Anterior cingulate cortex (tissue), 58 donors: ENCODE measurements at regions not wholly inside any gene's neighbourhood (a gene's known extent, or its start where the extent isn't known, plus 50 kb on each side); places are given as distances from the start of the nearest gene placed in this dataset.

Experiments
- DNase-seq, 58 donors: peaks; one replicate each; lab custom pipeline; 2025; lab: John Stamatoyannopoulos, UW

GRCh38 chr22:44375451-44375850 lies 62.7 kb upstream of the SHISAL1 start:
- no peak for DNase-seq

GRCh38 chr22:44373234-44373633 lies 60.5 kb upstream of the SHISAL1 start:
- DNase-seq, result no peak

DNA sequence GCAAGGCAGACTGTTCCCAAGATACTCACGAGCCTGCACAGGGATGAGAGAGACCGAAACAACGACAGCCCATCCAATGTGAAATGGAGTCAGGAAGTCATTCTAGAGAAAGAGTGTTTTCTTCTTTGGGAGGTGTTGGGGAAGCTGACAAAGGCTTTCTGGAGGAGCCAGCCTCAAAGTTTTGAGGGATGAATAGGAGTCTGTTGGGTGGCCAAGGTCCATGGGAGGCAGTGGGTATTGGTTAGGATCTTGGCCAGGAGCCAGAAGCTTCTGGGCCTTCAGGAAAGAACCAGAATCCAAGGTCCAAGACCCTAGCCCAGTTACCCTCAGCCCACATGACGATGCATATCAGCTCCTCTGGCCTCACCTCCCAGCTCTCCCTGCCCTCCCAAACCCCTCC lies 59.9 kb upstream of the SHISAL1 start:
- DNase-seq, result no peak

DNA sequence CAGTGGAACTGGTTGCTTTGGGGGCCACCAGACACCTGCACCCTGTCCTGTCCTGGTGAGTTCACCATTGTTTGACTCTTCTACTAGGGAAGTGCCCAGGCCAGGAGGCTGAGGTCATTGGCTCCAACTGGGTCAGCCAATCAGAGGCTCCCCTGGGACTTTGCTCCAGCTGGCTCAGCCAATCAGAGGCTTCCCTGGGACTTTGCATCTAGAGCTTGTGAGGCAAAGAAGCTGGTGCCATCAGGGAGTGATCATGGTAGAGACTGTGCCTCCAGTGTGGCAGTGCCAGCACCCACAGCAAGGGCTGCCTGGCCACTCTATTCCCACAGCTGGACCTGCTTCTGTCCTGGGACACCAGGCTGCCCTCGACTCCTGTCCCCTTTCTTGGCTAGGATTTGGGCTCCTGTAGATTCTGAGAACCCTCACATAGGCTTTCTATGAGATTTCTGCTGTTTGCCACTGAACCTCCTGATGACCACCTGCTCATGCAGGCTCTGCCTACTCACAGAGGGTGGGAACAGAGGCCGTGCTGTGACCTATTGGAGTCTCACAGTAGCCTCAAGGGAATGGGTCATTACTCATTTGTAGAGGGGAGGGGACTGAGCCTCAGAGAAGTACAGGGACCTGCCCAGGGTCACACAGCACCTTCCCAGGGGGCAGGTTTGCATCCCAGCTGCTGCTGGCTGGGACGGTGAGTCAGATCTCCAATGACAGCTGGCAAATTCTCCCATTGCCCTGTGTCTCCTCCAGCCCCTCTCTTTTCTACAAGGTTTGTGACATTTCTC lies 59.2 kb upstream of the SHISAL1 start:
- DNase-seq, result no peak

DNA sequence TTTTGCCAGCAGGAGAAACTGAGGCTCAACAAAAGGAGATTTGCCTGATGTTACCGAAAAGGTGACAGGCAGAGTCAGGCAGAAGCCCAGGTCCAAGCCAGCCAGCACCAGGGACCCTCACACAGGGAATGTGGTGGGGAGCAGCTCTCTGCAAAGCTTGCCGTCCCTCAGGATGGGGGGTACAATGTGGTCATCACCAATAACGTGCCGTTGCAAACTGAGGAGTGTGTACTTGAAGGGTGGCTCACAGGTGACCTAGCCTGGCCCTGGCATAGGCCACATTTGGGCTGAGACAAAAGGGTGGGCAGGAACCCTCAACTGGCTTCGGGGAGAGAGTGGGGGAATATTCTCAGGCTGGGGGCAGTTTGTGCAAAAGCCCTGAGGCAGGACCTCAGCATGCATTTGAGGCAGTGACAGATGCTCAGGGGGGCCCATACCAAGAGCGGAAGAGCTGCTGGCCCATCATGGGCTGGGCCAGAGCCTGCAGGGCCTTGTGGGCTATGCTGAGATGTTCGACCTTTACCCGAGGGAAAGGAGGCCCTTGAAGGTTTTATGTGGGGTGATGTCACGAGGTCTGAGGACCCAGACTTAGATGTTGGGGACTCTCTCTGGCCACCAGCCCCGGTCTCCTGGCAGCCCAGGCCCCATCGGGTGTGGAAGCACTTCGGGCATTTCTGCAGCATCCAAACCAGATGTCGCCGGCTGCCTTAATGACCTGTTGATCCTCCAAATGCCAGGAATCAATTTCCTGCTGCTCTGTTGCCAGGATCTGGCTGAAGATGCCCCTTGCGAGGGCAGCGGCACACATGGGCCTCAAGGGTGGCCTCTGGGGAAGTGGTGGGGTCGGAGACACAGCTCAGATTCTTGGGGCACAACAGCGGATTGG lies 57.4 kb upstream of the SHISAL1 start:
- no peak for DNase-seq

DNA sequence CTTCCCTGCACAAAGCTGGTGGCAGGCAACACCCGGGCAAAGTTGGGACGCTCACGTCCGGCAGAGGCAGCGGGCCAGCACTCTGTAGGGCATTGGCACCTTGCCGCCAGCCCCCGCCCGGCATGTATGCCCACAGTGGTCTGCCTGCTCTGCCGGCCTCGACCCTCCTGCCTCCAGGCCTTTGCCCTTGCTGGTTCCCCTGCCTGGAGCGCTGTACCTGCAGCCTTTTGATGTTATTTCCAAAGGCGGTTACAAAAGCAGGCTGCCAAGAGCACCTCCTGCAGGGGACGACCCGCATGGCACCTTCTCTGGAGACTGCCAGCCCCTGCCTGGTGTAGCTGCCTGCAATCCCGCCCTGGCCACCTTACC lies 56.5 kb upstream of the SHISAL1 start:
- DNase-seq, result no peak

- DNase-seq, result no peak
Measured at GRCh38 chr22:44368611-44369292, 56.0 kb upstream of the SHISAL1 start.

GRCh38 chr22:44366372-44367300 lies 53.9 kb upstream of the SHISAL1 start:
- no peak for DNase-seq

GRCh38 chr22:44365832-44366231 lies 53.1 kb upstream of the SHISAL1 start:
- DNase-seq, result no peak

GRCh38 chr22:44365191-44365590 lies 52.4 kb upstream of the SHISAL1 start:
- no peak for DNase-seq

DNA sequence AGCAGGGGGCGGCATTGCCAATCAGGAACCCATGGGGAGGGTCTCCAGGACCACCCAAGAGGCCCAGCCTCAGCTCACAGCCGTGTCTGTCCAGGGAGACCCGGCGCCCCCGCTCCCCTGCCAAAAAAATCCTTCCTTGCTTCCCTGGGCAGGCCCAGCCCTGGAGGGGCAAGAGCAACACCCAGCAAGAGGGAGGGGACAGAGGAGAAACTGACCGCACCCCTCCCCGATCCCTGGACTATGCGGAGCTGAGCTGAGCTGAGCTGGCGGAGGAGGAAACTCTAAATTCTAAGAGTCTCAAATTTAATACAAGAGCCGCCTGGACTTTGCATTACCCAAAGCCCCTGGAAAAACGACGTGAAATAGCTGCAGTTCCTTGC lies 52.0 kb upstream of the SHISAL1 start:
- DNase-seq, result no peak

- DNase-seq, result no peak
Measured at GRCh38 chr22:44363980-44364750, 51.4 kb upstream of the SHISAL1 start.

- DNase-seq, result peak in 45 of 58 donors; percentile 4 to 80 (median 34)
Measured at GRCh38 chr22:44363013-44363979, 50.5 kb upstream of the SHISAL1 start.

DNA sequence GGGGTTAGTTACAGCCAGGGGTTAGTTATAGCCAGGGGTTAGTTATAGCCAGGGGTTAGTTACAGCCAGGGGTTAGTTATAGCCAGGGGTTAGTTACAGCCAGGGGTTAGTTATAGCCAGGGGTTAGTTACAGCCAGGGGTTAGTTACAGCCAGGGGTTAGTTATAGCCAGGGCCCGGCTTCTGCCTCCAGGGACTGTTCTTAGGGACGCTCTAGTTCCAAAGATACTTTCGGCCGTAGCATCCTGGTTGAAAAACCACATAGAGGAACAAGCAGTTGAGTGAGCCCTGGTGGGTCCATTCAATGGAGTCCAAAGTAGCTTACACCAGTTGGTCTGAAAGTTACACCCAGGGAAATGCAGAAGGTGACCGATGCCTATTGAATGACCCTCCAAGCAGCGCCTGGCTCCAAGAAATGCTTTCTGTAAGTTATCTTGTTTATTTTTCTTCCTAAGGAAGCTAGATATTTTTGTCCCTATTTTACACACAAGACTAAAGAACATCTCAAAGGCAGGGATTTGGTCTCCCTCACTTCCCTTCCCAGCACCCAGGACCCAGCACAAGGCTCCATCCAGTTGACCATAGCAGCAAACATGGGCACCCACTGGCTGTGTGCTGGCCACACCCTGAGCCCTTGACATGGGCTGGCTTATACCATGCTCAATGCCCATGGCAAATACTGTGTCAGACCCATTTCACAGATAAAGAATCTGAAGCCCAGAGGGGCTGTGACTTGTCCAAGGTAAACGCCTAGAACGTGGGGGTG lies 49.7 kb upstream of the SHISAL1 start:
- no peak for DNase-seq
